A673 (cell line): ENCODE measurements at regions not wholly inside any gene's neighbourhood (a gene's known extent, or its start where the extent isn't known, plus 50 kb on each side); places are given as distances from the start of the nearest gene placed in this dataset.

Source experiments
- EZH2 ChIP-seq: fragments of 200-600 bp; sonication (generic); IDR thresholded peaks from 2 replicates; pipeline ENCODE4 v1.6.1; 2017; ENCODE audit warnings: borderline replicate concordance, low read depth, mild to moderate bottlenecking, mixed read lengths, antibody characterized with exemption, low read length; ENCODE audit not compliant: poor library complexity, severe bottlenecking
- TF ChIP-seq, protein P1 (sequence below): fragments of 300-800, 200-600 bp; sonication (generic); conservative IDR thresholded peaks from 2 replicates; pipeline ENCODE4 v1.5.1; 2017; ENCODE audit warnings: low read depth, mild to moderate bottlenecking, antibody characterized with exemption, low read length, moderate library complexity, mixed read lengths

DNA sequence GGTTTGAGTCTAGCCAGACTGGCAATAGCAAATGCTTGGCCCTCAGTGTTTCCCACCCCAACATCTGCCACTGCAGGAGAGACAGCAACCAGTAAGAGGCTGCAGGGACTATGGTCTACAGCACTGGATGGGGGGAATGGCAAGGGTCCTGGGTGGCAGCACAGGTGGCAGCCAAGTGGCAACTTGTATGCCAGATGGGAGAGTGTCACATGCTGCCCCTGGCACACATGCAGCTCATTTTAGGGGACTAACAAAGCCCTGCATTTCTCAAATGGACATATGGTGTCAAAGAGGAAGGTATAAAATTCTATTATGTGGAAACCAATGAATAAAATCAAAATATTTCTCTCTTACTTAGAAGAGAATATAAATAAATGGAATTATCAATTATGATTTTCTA, 298.7 kb upstream of the MARCKS start:
- TF ChIP-seq, protein P1, sequence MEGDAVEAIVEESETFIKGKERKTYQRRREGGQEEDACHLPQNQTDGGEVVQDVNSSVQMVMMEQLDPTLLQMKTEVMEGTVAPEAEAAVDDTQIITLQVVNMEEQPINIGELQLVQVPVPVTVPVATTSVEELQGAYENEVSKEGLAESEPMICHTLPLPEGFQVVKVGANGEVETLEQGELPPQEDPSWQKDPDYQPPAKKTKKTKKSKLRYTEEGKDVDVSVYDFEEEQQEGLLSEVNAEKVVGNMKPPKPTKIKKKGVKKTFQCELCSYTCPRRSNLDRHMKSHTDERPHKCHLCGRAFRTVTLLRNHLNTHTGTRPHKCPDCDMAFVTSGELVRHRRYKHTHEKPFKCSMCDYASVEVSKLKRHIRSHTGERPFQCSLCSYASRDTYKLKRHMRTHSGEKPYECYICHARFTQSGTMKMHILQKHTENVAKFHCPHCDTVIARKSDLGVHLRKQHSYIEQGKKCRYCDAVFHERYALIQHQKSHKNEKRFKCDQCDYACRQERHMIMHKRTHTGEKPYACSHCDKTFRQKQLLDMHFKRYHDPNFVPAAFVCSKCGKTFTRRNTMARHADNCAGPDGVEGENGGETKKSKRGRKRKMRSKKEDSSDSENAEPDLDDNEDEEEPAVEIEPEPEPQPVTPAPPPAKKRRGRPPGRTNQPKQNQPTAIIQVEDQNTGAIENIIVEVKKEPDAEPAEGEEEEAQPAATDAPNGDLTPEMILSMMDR: no peak
- no peak for TF ChIP-seq EZH2
